ENCODE measurements at regions not wholly inside any gene's neighbourhood (a gene's known extent, or its start where the extent isn't known, plus 50 kb on each side); places are given as distances from the start of the nearest gene placed in this dataset.

GRCh38 chr7:84547331-84547730, 352.7 kb upstream of the SEMA3A start:
- Histone ChIP-seq H3K4me1 (no peaks in the 10 kb centered on the region), H3K4me3 (no peak overlapping the region), H3K27me3 (no peaks in the 10 kb centered on the region), H3K9me3 (no peaks in the 10 kb centered on the region), H3K36me3 (no peaks in the 10 kb centered on the region), H3K27ac (no peak overlapping the region)
- intact Hi-C loops (cut with DNase I) = no loop called here
- DNase-seq (no peak), ATAC-seq (no peak)
- WGBS (ENCODE audit: insufficient coverage, low coverage, low lambda C conversion rate, missing lambda C conversion rate) = 42% methylated on average over 2 of the region's 2 CpGs
- TF ChIP-seq POLR2A (IDR thresholded peaks at IDR 0.05) = no peak
- TF ChIP-seq CTCF (IDR thresholded peaks at IDR 0.05) = no peak

GRCh38 chr7:84546403-84546802, 351.8 kb upstream of the SEMA3A start:
- 83% methylated on average over 10 of the region's 12 CpGs for whole genome bisulfite sequencing (ENCODE audit: insufficient coverage, low coverage, low lambda C conversion rate, missing lambda C conversion rate)
- DNase-seq = no peak
- TF ChIP-seq CTCF (IDR thresholded peaks at IDR 0.05) = no peak
- TF ChIP-seq POLR2A (IDR thresholded peaks at IDR 0.05) = no peak
- intact Hi-C loops (cut with DNase I) = no loop called here
- Histone ChIP-seq H3K9me3 (no peaks in the 10 kb centered on the region), H3K27me3 (no peaks in the 10 kb centered on the region), H3K4me1 (no peaks in the 10 kb centered on the region), H3K36me3 (no peaks in the 10 kb centered on the region), H3K4me3 (no peak overlapping the region), H3K27ac (no peak overlapping the region)
- ATAC-seq = no peak

- Histone ChIP-seq H3K27me3 (no peaks in the 10 kb centered on the region), H3K4me1 (no peaks in the 10 kb centered on the region), H3K36me3 (no peaks in the 10 kb centered on the region), H3K27ac (no peak overlapping the region), H3K9me3 (no peaks in the 10 kb centered on the region), H3K4me3 (no peak overlapping the region)
- intact Hi-C loops (cut with DNase I) = no loop called here
- 78% methylated on average over 5 of the region's 5 CpGs for WGBS (ENCODE audit: insufficient coverage, low coverage, low lambda C conversion rate, missing lambda C conversion rate)
- TF ChIP-seq POLR2A (IDR thresholded peaks at IDR 0.05) = no peak
- TF ChIP-seq CTCF (IDR thresholded peaks at IDR 0.05) = no peak
- ATAC-seq (no peak), DNase-seq (no peak)
These were observed 343.7 kb upstream of the SEMA3A start for GRCh38 chr7:84538268-84538667.

GRCh38 chr7:84536271-84536870, 341.8 kb upstream of the SEMA3A start:
- no peak for ATAC-seq
- intact Hi-C loops (cut with DNase I) = no loop called here
- no peaks in the 10 kb centered on the region for H3K36me3 ChIP-seq

More at GRCh38 chr7:84536271-84536870, 341.8 kb upstream of the SEMA3A start:
- Histone ChIP-seq H3K27me3 (no peaks in the 10 kb centered on the region), H3K9me3 (no peaks in the 10 kb centered on the region), H3K27ac (no peak overlapping the region), H3K4me1 (no peaks in the 10 kb centered on the region), H3K4me3 (no peak overlapping the region)
- DNase-seq = no peak
- TF ChIP-seq POLR2A (IDR thresholded peaks at IDR 0.05) (no peak), CTCF (IDR thresholded peaks at IDR 0.05) (no peak)
- WGBS (ENCODE audit: insufficient coverage, low coverage, low lambda C conversion rate, missing lambda C conversion rate) = 24% methylated on average over 3 of the region's 3 CpGs

Measured in right lobe of liver (tissue), 6 donors.